ENCODE measurements at regions not wholly inside any gene's neighbourhood (a gene's known extent, or its start where the extent isn't known, plus 50 kb on each side); places are given as distances from the start of the nearest gene placed in this dataset.

DNA sequence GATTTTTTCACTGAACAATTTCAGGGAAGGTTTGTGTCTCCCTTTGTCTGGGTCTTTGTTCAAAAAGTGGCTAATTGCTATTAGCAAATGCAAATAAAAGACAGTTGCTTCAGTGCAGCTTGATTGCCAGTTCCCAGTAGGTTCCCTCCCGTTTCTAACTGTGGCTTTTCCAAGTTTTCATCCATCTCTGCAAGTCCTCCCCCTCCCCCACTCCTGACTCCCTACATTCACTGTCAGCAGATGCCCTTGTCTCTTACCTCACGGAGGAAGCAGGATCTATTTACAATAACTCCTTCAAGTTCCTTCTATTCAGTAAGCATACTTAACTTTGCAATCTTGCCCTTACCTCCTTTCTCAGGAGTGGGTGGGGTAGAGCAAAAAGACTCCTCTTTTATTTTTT, 55.4 kb upstream of the SCEL start:
- no peak for DNase-seq (ENCODE audit: low spot score)

GRCh38 chr13:77479326-77479725, 56.2 kb upstream of the SCEL start:
- no peak for DNase-seq (ENCODE audit: low spot score)

- DNase-seq (ENCODE audit: low spot score) = no peak
Measured at GRCh38 chr13:77477299-77477848, 58.1 kb upstream of the SCEL start.

- no peak for DNase-seq (ENCODE audit: low spot score)
Measured at GRCh38 chr13:77476456-77476855, 59.0 kb upstream of the SCEL start.

GRCh38 chr13:77475345-77476084, 60.0 kb upstream of the SCEL start:
- DNase-seq (ENCODE audit: low spot score) = no peak

DNA sequence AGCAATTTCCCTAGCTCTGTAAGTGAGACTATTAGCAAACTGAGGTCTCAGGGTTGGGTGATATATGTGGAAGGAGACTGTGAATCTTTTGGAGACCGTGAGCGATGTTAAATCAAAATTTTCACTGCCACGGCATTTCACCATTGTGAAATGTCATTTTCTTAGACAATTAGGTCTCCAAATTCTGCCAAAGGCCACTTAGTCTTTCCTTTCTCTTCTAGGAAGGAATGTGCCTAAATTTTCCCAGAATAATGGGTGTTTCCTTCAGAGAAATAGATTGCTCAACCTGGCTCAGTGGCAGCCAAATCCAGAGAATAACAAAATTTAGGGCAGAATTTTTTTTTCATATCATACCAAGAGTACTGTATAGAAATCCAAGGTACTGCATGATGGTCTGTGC, 64.5 kb upstream of the SCEL start:
- no peak for DNase-seq (ENCODE audit: low spot score)

GRCh38 chr13:77466753-77467422, 68.6 kb upstream of the SCEL start:
- no peak for DNase-seq (ENCODE audit: low spot score)

DNA sequence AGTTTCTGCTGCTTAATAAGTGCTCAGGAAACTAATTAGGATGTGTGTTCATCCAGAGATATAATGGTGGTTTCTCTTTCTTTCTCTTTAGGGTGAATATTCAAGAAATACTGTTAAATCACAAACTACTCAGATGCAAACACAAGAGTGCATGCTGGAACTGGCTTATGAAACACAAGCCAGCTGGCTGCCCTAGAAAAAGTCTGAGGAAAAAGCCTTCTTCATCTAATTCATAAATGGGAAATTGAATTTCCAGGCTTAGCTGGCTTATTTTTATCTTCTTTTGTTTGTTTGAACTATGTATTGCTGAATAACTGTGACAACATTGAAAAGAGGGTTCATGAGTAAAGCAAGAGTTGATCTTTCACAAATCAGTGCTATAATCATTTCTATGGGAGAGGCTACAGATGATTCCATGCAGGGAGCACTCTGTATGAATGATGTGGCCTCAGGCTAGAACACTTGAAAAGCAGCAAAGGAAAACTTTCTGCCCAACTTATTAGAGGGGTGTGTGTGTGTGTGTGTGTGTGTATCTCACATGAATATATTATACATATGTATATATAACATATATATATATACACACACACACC, 69.8 kb upstream of the SCEL start:
- no peak for DNase-seq (ENCODE audit: low spot score)

GRCh38 chr13:77460195-77460594, 75.3 kb upstream of the SCEL start:
- no peak for DNase-seq (ENCODE audit: low spot score)

GRCh38 chr13:77459592-77459991, 75.9 kb upstream of the SCEL start:
- DNase-seq (ENCODE audit: low spot score) = no peak

DNA sequence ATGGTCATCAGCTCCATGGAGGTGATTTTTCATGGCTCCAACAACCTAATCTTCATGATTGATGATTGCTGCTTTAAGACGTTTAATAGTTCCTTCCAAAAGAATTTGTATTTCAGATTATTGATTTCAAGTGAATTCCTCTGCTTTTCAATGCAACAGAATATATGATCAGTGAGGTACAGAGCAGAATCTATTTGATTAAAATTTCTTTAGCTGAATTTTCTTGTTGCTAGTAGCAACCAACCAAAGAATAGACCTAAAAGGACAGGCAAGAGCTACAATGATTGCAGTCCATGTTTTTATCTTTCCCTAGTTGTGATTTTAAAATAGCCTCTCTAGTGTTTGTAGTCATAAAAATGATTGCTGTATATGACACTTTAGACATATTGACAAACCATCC, 76.8 kb upstream of the SCEL start:
- no peak for DNase-seq (ENCODE audit: low spot score)

DNA sequence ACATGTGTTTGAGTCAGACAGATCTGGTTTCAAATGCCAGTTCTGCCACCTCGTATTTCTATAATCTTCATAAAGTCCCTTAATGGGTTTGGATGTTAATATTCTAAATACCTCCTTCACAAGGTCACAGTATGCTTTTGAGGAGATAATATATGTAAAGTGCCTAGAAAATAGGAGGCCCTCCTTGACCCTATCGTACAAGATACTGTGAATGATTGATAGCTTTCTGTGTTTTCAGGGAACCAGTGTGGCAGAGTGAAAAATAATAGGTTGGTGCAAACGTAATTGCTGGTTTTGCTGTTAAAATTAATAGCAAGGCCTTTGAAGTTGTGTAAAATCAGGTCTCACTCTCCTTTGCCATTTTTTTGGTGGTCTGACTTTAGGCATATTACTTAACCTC, 77.5 kb upstream of the SCEL start:
- no peak for DNase-seq (ENCODE audit: low spot score)

GRCh38 chr13:77456271-77456670, 79.2 kb upstream of the SCEL start:
- DNase-seq (ENCODE audit: low spot score) = no peak

DNA sequence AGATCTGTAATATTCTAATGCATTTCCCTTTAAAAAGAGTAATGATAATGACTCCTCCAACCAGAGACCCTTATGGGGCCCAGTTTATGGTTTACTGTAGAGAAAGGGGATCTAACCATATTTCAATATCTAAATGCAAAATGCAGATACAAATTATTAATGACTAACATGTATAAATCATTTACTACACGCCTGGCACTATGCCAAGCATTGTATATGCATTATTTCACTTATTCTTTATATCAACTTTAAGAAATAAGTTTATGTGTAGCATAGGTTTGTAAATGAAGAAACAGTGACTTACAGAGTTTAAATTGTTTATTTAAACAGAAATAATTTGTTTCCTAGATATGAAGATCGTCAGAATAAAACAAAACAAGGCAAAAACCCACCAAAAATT, 86.2 kb upstream of the SCEL start:
- DNase-seq (ENCODE audit: low spot score) = no peak

DNA sequence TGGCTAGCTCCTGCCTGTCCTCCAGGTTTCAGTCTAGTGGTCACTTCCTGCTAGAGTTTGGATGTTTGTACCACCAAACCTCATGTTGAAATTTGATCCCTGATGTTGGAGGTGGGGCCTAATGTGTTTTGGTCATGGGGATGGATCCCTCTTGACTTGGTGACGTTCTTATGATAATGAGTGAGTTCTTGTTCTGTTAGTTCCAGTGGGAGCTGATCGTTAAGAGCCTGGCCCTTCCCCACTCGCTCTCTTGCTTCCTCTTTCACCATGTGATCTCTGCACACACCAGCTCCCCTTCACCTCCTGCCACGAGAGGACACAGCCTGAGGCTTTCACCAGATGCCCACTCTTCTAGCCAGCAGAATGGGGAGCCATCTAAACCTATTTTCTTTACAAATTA, 86.8 kb upstream of the SCEL start:
- no peak for DNase-seq (ENCODE audit: low spot score)

- no peak for DNase-seq (ENCODE audit: low spot score)
Measured at GRCh38 chr13:77443511-77443910, 92.0 kb upstream of the SCEL start.

GRCh38 chr13:77437267-77437666, 98.2 kb upstream of the SCEL start:
- no peak for DNase-seq (ENCODE audit: low spot score)

- no peak for DNase-seq (ENCODE audit: low spot score)
Measured at GRCh38 chr13:77434289-77434688, 101.2 kb upstream of the SCEL start.

DNA sequence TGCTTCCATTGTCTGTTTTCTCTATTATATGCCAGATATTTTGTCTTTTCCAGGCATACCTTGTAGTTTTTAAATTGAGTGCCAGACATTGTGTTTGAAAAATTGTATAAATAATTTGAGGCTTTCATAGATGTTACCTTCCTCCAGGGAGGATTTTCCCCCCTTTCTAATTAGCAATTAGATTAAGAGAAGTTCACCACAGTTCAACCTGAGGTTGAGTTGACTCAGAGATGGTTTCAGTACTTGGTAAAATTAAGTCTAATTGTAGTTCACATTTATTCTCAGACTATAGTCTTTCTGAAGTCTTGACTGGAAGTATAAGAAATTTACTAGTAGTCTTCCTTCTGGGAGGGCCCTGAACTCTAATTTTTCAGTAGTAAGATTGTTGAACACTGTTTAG, 104.1 kb upstream of the SCEL start:
- DNase-seq (ENCODE audit: low spot score) = no peak

DNA sequence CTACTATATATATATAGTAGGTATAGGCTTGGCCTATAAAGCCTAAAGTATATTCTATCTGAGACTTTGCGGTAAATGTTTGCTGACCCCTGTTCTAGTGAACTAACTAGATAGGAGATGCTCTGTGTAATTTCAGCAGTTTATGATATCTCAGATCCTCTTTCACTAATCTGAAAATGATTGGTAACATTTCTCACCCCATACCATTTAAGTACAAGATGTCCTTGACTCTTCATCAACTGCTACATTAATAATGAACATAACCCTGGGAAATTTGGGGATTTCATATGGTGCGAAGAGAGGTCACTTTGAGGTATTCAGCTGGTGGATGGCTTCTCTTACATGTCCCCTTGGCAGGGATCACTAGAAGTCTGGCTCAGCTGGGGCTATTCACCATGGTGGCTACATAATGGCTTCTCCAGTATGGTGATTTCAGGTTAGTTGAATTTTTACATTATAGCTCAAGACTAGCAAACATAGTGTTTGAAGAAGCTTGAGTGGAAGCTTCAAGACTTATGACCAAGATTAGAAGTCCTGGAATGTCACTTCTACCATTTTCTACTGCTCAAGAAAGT, 103.6 kb upstream of the MYCBP2 start:
- DNase-seq (ENCODE audit: low spot score) = no peak

DNA sequence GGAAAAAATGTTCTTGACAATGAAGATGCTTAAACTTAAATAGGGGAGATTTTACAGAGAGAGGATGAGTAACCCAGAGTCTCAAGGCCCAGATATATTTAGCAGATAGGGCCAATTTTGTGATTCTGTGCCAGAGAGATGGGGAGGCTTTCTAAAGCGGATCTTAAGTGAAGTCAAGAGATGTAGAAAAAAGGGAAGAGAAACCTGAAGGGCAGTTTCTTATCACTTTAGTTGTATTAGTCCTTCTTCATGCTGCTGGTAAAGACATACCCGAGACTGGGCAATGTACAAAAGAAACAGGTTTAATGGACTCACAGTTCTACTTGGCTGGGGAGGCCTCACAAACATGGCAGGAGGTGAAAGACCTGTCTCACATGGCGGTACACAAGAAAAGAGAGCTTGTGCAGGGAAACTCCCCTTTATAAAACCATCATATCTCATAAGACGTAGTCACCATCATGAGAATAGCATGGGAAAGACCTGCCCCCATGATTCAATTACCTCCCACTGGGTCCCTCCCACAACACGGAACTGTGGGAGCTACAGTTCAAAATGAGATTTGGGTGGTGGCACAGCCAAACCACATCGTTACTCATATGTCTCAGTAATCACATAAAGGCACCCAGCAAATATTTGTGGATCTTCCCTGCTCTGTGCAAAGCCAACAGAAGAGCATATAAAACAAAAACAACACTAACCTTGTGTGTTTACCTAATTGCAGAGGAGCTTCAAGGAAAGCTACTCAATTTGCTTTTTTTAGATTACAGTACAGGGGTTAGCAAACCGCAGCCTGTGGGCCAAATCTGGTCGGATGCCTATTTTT, 102.6 kb upstream of the MYCBP2 start:
- no peak for DNase-seq (ENCODE audit: low spot score)

GRCh38 chr13:77425705-77426104, 98.8 kb upstream of the MYCBP2 start:
- no peak for DNase-seq (ENCODE audit: low spot score)

All from hepatic stellate cell (primary cell).